H9 (cell line): ENCODE measurements at regions not wholly inside any gene's neighbourhood (a gene's known extent, or its start where the extent isn't known, plus 50 kb on each side); places are given as distances from the start of the nearest gene placed in this dataset.
"Not testable (repeated sequence)": the region's sequence is repeated elsewhere in the genome, so short reads cannot be mapped to it uniquely, and the experiment has no call there.

Experiments
- DNase-seq: peaks from one replicate; pipeline ENCODE4 v3.0.0-alpha.2; 2017
- H2AFZ ChIP-seq: one replicate; pipeline ENCODE4 v1.6.1; 2013; ENCODE audit warnings: mild to moderate bottlenecking, low read length, control low read depth, moderate library complexity
- H2AK5ac ChIP-seq: 2 replicates; pipeline ENCODE4 v1.6.1; 2013; ENCODE audit warnings: low read length, control low read depth, mixed read lengths; ENCODE audit not compliant: insufficient read length
- H2BK120ac ChIP-seq: one replicate; pipeline ENCODE4 v1.6.1; 2013; ENCODE audit warnings: low read depth, mild to moderate bottlenecking, low read length, control low read depth, inconsistent platforms; ENCODE audit not compliant: poor library complexity, severe bottlenecking
- H2BK12ac ChIP-seq: 2 replicates; pipeline ENCODE4 v1.6.1; 2013; ENCODE audit warnings: low read length, control low read depth, mixed read lengths, low read depth; ENCODE audit not compliant: insufficient read length
- H2BK15ac ChIP-seq: 2 replicates; pipeline ENCODE4 v1.6.1; 2013; ENCODE audit warnings: low read depth, low read length, control low read depth
- H2BK20ac ChIP-seq: one replicate; pipeline ENCODE4 v1.6.1; 2013; ENCODE audit warnings: low read depth, mild to moderate bottlenecking, low read length, control low read depth, inconsistent platforms; ENCODE audit not compliant: poor library complexity, severe bottlenecking
- H2BK5ac ChIP-seq: 2 replicates; pipeline ENCODE4 v1.6.1; 2013; ENCODE audit warnings: low read length, control low read depth, mixed read lengths; ENCODE audit not compliant: insufficient read length
- H3K14ac ChIP-seq: 2 replicates; pipeline ENCODE4 v1.6.1; 2013; ENCODE audit warnings: low read length, control low read depth; ENCODE audit not compliant: insufficient read depth
- H3K18ac ChIP-seq: 2 replicates; pipeline ENCODE4 v1.6.1; 2013; ENCODE audit warnings: low read depth, mild to moderate bottlenecking, mixed read lengths, low read length, control low read depth; ENCODE audit not compliant: insufficient read length
- H3K23ac ChIP-seq: 2 replicates; pipeline ENCODE4 v1.6.1; 2013; ENCODE audit warnings: low read length, control low read depth, mixed read lengths, low read depth; ENCODE audit not compliant: insufficient read length
- H3K23me2 ChIP-seq: 2 replicates; pipeline ENCODE4 v1.6.1; 2013; ENCODE audit warnings: low read depth, mild to moderate bottlenecking, mixed read lengths, low read length, control low read depth; ENCODE audit not compliant: insufficient read length, poor library complexity, severe bottlenecking
- H3K27ac ChIP-seq: 2 replicates; pipeline ENCODE4 v1.5.1; 2013; ENCODE audit warnings: low read length, control low read depth, mixed read lengths, low read depth; ENCODE audit not compliant: insufficient read length
- H3K27me3 ChIP-seq: 2 replicates; pipeline ENCODE4 v1.6.1; 2013; ENCODE audit warnings: low read length, control low read depth, inconsistent platforms; ENCODE audit not compliant: insufficient read depth
- H3K4ac ChIP-seq: 2 replicates; pipeline ENCODE4 v1.6.1; 2013; ENCODE audit warnings: low read depth, mild to moderate bottlenecking, control low read depth, inconsistent platforms, low read length, moderate library complexity
- H3K4me1 ChIP-seq: 2 replicates; pipeline ENCODE4 v1.6.1; 2013; ENCODE audit warnings: low read length, control low read depth, inconsistent platforms; ENCODE audit not compliant: insufficient read depth
- H3K4me2 ChIP-seq: 2 replicates; pipeline ENCODE4 v1.6.1; 2013; ENCODE audit warnings: low read length, control low read depth, mixed read lengths; ENCODE audit not compliant: insufficient read length, insufficient read depth
- H3K56ac ChIP-seq: 2 replicates; pipeline ENCODE4 v1.6.1; 2013; ENCODE audit warnings: low read depth, mild to moderate bottlenecking, mixed read lengths, low read length, control low read depth; ENCODE audit not compliant: insufficient read length
- H3K79me1 ChIP-seq: 2 replicates; pipeline ENCODE4 v1.6.1; 2013; ENCODE audit warnings: low read depth, mild to moderate bottlenecking, moderate library complexity, low read length, control low read depth, inconsistent platforms; ENCODE audit not compliant: insufficient read depth, poor library complexity, severe bottlenecking
- H3K79me2 ChIP-seq: 2 replicates; pipeline ENCODE4 v1.6.1; 2013; ENCODE audit warnings: low read length, control low read depth, inconsistent platforms; ENCODE audit not compliant: insufficient read depth
- H3K9ac ChIP-seq: 2 replicates; pipeline ENCODE4 v1.6.1; 2013; ENCODE audit warnings: low read length, control low read depth, mixed read lengths; ENCODE audit not compliant: insufficient read length; ENCODE audit errors: extremely low read depth
- H3K9me3 ChIP-seq: one replicate; pipeline ENCODE4 v1.6.1; 2013; ENCODE audit warnings: low read depth, low read length, inconsistent platforms; ENCODE audit not compliant: control insufficient read depth
- H3T11ph ChIP-seq: one replicate; pipeline ENCODE4 v1.6.1; 2013; ENCODE audit warnings: mild to moderate bottlenecking, low read length, control low read depth, inconsistent platforms
- H4K20me1 ChIP-seq: one replicate; pipeline ENCODE4 v1.6.1; 2013; ENCODE audit not compliant: control insufficient read depth, insufficient read length, insufficient read depth
- H4K5ac ChIP-seq: 2 replicates; pipeline ENCODE4 v1.6.1; 2013; ENCODE audit warnings: low read depth, mild to moderate bottlenecking, mixed read lengths, low read length, control low read depth; ENCODE audit not compliant: insufficient read length
- H4K8ac ChIP-seq: replicated peaks from 2 replicates; pipeline ENCODE4 v1.6.1; 2013; ENCODE audit warnings: low read length, control low read depth, mixed read lengths, low read depth; ENCODE audit not compliant: insufficient read length
- H4K91ac ChIP-seq: 2 replicates; pipeline ENCODE4 v1.6.1; 2013; ENCODE audit warnings: low read depth, mild to moderate bottlenecking, moderate library complexity, mixed read lengths, low read length, control low read depth; ENCODE audit not compliant: insufficient read length
- H3K27ac Mint-ChIP-seq, 3 experiments: 2 replicates in 2 of 3; 3 replicates in 1 of 3; pipeline ENCODE4 v1.8.0; 2020 to 2021; ENCODE audit warnings: mixed read lengths in 3 of 3, mild to moderate bottlenecking in 1 of 3, moderate library complexity in 1 of 3
- H3K27me3 Mint-ChIP-seq: 2 replicates; pipeline ENCODE4 v1.8.0; 2021; ENCODE audit warnings: low read depth, mild to moderate bottlenecking, moderate library complexity, mixed read lengths
- H3K36me3 Mint-ChIP-seq, 3 experiments: 2 replicates in 2 of 3; 3 replicates in 1 of 3; pipeline ENCODE4 v1.8.0; 2020 to 2021; ENCODE audit warnings: low read depth in 3 of 3, mixed read lengths in 3 of 3; ENCODE audit not compliant: insufficient read depth in 1 of 3
- H3K4me1 Mint-ChIP-seq, 2 experiments: 2 replicates each; pipeline ENCODE4 v1.8.0; 2020; ENCODE audit warnings: mixed read lengths in 2 of 2
- H3K4me3 Mint-ChIP-seq, 2 experiments: 2 replicates in 1 of 2; 3 replicates in 1 of 2; pipeline ENCODE4 v1.8.0; 2020 to 2021; ENCODE audit warnings: mild to moderate bottlenecking in 2 of 2, mixed read lengths in 2 of 2, moderate library complexity in 1 of 2
- H3K9me3 Mint-ChIP-seq, 2 experiments: 2 replicates in 1 of 2; 3 replicates in 1 of 2; pipeline ENCODE4 v1.8.0; 2020; ENCODE audit warnings: mild to moderate bottlenecking in 2 of 2, mixed read lengths in 2 of 2, moderate library complexity in 1 of 2
- WGBS: extraction: QIAGEN DNeasy Blood & Tissue Kit; methylation state at CpG from one replicate; pipeline ENCODE4 v1.1.7; 2013; ENCODE audit warnings: missing lambda C conversion rate, low lambda C conversion rate, mixed read lengths; ENCODE audit not compliant: insufficient read length; ENCODE audit errors: extremely low coverage; 5-methylcytosine and 5-hydroxymethylcytosine counted together
- TF ChIP-seq, protein P1 (sequence below): fragments of 200-600 bp; sonication (generic); conservative IDR thresholded peaks from 3 replicates; pipeline ENCODE4 v1.8.0; 2021; ENCODE audit warnings: antibody characterized with exemption, mild to moderate bottlenecking

GRCh38 chr14:106257569-106257994, 731.2 kb downstream of the TMEM121 start:
- not testable (repeated sequence) for H4K8ac ChIP-seq, H2BK5ac ChIP-seq, H2BK120ac ChIP-seq, H2BK20ac ChIP-seq, H4K20me1 ChIP-seq, H3K18ac ChIP-seq, H3K23ac ChIP-seq, H3K27ac Mint-ChIP-seq, H2AK5ac ChIP-seq, H3K27me3 Mint-ChIP-seq, H3K9ac ChIP-seq, H3K27ac ChIP-seq, H2AFZ ChIP-seq, H3K4me2 ChIP-seq, H2BK15ac ChIP-seq, H3K4me1 Mint-ChIP-seq, H3K4me3 Mint-ChIP-seq, H3T11ph ChIP-seq, H3K4me1 ChIP-seq, H3K79me2 ChIP-seq, H3K23me2 ChIP-seq, H4K91ac ChIP-seq, H3K27me3 ChIP-seq, H4K5ac ChIP-seq, H3K4ac ChIP-seq, H3K14ac ChIP-seq, DNase-seq, H3K56ac ChIP-seq, H3K79me1 ChIP-seq, H2BK12ac ChIP-seq
- H3K9me3 ChIP-seq = peaks cover 68% of the 10 kb centered on the region
- no CpG with 5 or more reads among the region's 16 CpGs for WGBS
- Mint-ChIP-seq H3K9me3 (peaks cover 83 to 88% of the 10 kb centered on the region in 2 experiments), H3K36me3 (peaks cover 0 to 27% (median 12%) of the 10 kb centered on the region in 3 experiments; a peak in 5 of 7 replicates)
- TF ChIP-seq, protein P1, sequence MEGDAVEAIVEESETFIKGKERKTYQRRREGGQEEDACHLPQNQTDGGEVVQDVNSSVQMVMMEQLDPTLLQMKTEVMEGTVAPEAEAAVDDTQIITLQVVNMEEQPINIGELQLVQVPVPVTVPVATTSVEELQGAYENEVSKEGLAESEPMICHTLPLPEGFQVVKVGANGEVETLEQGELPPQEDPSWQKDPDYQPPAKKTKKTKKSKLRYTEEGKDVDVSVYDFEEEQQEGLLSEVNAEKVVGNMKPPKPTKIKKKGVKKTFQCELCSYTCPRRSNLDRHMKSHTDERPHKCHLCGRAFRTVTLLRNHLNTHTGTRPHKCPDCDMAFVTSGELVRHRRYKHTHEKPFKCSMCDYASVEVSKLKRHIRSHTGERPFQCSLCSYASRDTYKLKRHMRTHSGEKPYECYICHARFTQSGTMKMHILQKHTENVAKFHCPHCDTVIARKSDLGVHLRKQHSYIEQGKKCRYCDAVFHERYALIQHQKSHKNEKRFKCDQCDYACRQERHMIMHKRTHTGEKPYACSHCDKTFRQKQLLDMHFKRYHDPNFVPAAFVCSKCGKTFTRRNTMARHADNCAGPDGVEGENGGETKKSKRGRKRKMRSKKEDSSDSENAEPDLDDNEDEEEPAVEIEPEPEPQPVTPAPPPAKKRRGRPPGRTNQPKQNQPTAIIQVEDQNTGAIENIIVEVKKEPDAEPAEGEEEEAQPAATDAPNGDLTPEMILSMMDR = peak; percentile 27; the same call in 1 of the 3 replicates
